ENCODE measurements at regions not wholly inside any gene's neighbourhood (a gene's known extent, or its start where the extent isn't known, plus 50 kb on each side); places are given as distances from the start of the nearest gene placed in this dataset.

GRCh38 chr4:125398263-125399002 is 83.7 kb downstream of the FAT4 start:
- TF ChIP-seq CTCF (IDR thresholded peaks at IDR 0.05; ENCODE audit: insufficient read depth, low read length) (no peak), REST (IDR thresholded peaks at IDR 0.05; ENCODE audit: insufficient replicate concordance, low read depth) (no peak), GABPA (IDR thresholded peaks at IDR 0.05; ENCODE audit: low read depth) (no peak)

All from HL-60 (cell line).